Activated B cell treated with CpG ODN at 0.5 μM for 24 hours (primary cell): ENCODE measurements at regions not wholly inside any gene's neighbourhood (a gene's known extent, or its start where the extent isn't known, plus 50 kb on each side); places are given as distances from the start of the nearest gene placed in this dataset.

Experiments used
- ATAC-seq: fragments of 200-7000 bp; cut with Tn5 transposase; one replicate; pipeline ENCODE4 v1.10.0; 2021; ENCODE audit warnings: low read depth, mild to moderate bottlenecking, moderate library complexity
- CTCF ChIA-PET: fragments of 350-600 bp; sonication (Branson Sonifier 250); formaldehyde crosslinking; loops from one replicate; lab custom pipeline; 2021; ENCODE audit warnings: antibody characterized with exemption; lab: Charles Lee
- POLR2A ChIA-PET: fragments of 350-600 bp; sonication (Branson Sonifier 250); formaldehyde crosslinking; loops from one replicate; lab custom pipeline; 2021; ENCODE audit warnings: antibody characterized with exemption; lab: Charles Lee
- DNase-seq: peaks from one replicate; pipeline ENCODE4 v3.0.0; 2022
- H3K27ac Mint-ChIP-seq: one replicate; pipeline ENCODE4 v1.8.0; 2020; ENCODE audit warnings: mixed read lengths
- H3K27me3 Mint-ChIP-seq: one replicate; pipeline ENCODE4 v1.8.0; 2021; ENCODE audit warnings: mixed read lengths
- H3K36me3 Mint-ChIP-seq: one replicate; pipeline ENCODE4 v1.8.0; 2021; ENCODE audit warnings: low read depth, mixed read lengths
- H3K4me1 Mint-ChIP-seq: one replicate; pipeline ENCODE4 v1.8.0; 2021; ENCODE audit warnings: mixed read lengths
- H3K4me3 Mint-ChIP-seq: one replicate; pipeline ENCODE4 v1.8.0; 2020; ENCODE audit warnings: mild to moderate bottlenecking, mixed read lengths
- H3K9me3 Mint-ChIP-seq: one replicate; pipeline ENCODE4 v1.8.0; 2020; ENCODE audit warnings: mixed read lengths
- CTCF ChIP-seq: fragments of 200-600 bp; IDR thresholded peaks from one replicate; pipeline ENCODE4 v1.8.0; 2022; ENCODE audit warnings: antibody characterized with exemption, mild to moderate bottlenecking
- intact Hi-C: fragments of 100-400 bp; cut with micrococcal nuclease; formaldehyde crosslinking; loops from one replicate; pipeline ENCODE4 v1.15.1; 2024

DNA sequence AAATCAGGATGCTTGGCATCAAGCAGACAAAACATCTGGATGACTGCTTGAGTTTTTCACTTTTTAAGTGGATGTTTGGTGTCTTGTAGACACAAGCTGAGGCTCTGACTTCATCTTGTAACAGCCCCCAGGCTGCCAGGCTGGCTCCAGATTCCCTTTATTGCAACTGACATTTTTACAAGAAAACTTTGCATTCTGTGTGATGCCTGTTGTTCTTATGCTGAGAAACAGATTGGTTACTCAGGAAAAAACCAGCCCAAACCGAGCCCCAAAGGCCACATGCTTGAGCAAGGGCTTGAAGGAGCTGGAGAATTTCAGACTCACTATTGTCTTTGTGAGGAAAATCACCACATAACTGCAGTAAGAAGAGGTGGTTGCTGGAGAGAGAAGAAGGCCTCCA lies 98.4 kb upstream of the PREP start:
- no peak for DNase-seq
- ATAC-seq = no peak
- intact Hi-C loops = no loop called here
- ChIA-PET POLR2A (no interaction called here), CTCF (no interaction called here)
- Mint-ChIP-seq H3K4me3 (no peak overlapping the region), H3K4me1 (no peaks in the 10 kb centered on the region), H3K27me3 (peaks cover 9% of the 10 kb centered on the region), H3K27ac (no peak overlapping the region), H3K36me3 (no peaks in the 10 kb centered on the region), H3K9me3 (no peaks in the 10 kb centered on the region)
- no peak for TF ChIP-seq CTCF

- H3K4me1 Mint-ChIP-seq = no peaks in the 10 kb centered on the region
- intact Hi-C loops = no loop called here
- H3K36me3 Mint-ChIP-seq = no peaks in the 10 kb centered on the region
- no peak overlapping the region for H3K4me3 Mint-ChIP-seq
- ATAC-seq (no peak), DNase-seq (no peak)
- TF ChIP-seq CTCF = no peak
- no peaks in the 10 kb centered on the region for H3K9me3 Mint-ChIP-seq
- H3K27ac Mint-ChIP-seq = no peak overlapping the region
- H3K27me3 Mint-ChIP-seq = peaks cover 4% of the 10 kb centered on the region
- ChIA-PET POLR2A (no interaction called here), CTCF (no interaction called here)
These were observed 97.8 kb upstream of the PREP start for GRCh38 chr6:105500693-105501092.

- H3K36me3 Mint-ChIP-seq = no peaks in the 10 kb centered on the region
- DNase-seq = no peak
- H3K4me3 Mint-ChIP-seq = no peak overlapping the region
- no peak for ATAC-seq
- ChIA-PET POLR2A (no interaction called here), CTCF (no interaction called here)
- intact Hi-C loops = no loop called here
- H3K27ac Mint-ChIP-seq = no peak overlapping the region
- H3K4me1 Mint-ChIP-seq = no peaks in the 10 kb centered on the region
- no peak for TF ChIP-seq CTCF
- no peaks in the 10 kb centered on the region for H3K9me3 Mint-ChIP-seq
- H3K27me3 Mint-ChIP-seq = peaks cover 4% of the 10 kb centered on the region
These were observed 97.0 kb upstream of the PREP start for GRCh38 chr6:105499931-105500330.

DNA sequence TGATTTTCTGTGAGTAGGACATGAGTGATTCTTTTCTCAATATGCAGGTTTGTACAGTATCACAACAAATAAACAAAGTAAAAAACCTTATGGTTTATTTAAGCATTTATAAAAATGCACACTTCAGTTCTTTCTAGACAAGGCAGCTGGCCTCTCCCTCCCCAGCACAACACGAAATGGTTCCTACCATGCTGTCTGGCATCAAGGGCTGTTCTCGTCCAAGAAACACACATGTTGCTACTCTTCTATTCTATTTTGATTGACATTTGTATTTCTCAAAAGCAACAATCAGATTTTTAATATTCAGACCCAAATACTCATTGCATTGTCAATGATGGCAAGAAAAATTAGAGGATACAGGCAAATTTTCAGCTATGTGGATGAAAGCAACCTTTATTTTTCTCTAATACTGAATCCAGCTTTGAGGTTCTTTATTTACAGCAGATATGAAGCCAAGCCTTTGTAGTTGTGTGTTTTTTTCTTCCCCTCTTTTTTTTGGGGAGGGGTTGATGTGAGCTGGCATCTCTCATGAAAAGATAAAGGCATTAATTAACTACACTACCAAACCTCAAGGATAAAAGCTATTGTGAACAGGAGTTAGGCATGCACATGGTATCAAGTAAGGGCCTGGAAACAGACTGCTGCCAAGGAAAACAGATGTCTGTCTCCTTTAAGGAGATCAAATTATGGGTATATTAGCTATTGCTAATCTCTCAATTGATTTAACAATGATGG lies 96.4 kb upstream of the PREP start:
- intact Hi-C loops = no loop called here
- Mint-ChIP-seq H3K4me1 (no peaks in the 10 kb centered on the region), H3K36me3 (no peaks in the 10 kb centered on the region), H3K27me3 (peaks cover 4% of the 10 kb centered on the region), H3K4me3 (no peak overlapping the region), H3K27ac (no peak overlapping the region), H3K9me3 (no peaks in the 10 kb centered on the region)
- TF ChIP-seq CTCF = no peak
- CTCF ChIA-PET = no interaction called here
- ATAC-seq = no peak
- POLR2A ChIA-PET = no interaction called here
- no peak for DNase-seq

DNA sequence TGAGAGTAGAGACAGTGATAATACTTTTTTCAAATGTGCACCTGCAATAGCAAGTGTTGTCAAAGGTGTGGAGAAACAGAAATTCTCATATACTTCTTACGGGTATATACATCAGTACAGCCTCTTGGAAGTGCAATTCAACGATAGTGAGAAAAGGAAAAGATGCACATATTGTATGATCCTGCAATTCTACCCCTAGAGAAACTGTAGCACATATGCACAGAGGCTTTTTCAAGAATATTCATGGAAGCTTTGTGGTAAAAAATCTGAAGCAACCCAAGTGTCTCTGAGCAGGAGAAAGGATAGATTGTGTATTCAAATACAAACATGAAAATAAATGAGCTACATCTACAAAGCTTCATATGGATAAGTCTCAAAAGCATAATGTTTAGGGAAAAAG lies 94.7 kb upstream of the PREP start:
- Mint-ChIP-seq H3K4me1 (no peaks in the 10 kb centered on the region), H3K9me3 (no peaks in the 10 kb centered on the region), H3K4me3 (no peak overlapping the region), H3K27me3 (peaks cover 4% of the 10 kb centered on the region), H3K27ac (no peak overlapping the region), H3K36me3 (no peaks in the 10 kb centered on the region)
- ATAC-seq (no peak), DNase-seq (no peak)
- no peak for TF ChIP-seq CTCF
- ChIA-PET POLR2A (no interaction called here), CTCF (interaction anchor here (1.4 kb wide), 1 partner anchor 726 kb away, joined by 4 read pairs; no protein-coding TSS in a partner anchor)
- intact Hi-C loops = no loop called here
